ENCODE measurements at regions not wholly inside any gene's neighbourhood (a gene's known extent, or its start where the extent isn't known, plus 50 kb on each side); places are given as distances from the start of the nearest gene placed in this dataset.

DNA sequence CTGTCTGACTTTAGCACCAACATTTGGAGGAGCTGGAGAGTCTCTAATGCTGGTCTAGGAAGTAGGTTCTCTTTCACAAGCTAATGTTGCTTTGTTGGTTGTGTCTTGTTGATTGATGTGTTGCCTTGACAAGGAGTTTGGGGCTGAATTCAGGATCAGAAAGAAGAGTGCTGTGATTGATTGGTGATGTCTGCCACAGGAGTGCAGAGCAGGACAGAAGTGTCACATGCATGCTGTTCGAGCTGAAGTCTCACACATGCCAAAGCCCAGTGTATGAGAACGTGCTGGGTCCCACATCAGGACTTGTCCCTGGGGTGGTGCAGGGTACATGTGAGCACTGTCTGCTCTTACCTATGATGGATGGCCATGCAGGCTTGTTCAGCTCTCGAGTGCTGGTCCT is 694.4 kb downstream of the MATN1 start:
- no peak for TF ChIP-seq CTCF (IDR thresholded peaks at IDR 0.05; ENCODE audit: poor library complexity, severe bottlenecking)
- TF ChIP-seq EZH2 (IDR thresholded peaks at IDR 0.05; ENCODE audit: borderline replicate concordance, insufficient read depth, low read length, poor library complexity, severe bottlenecking) = no peak
- TF ChIP-seq TAF1 (IDR thresholded peaks at IDR 0.05; ENCODE audit: low read depth) = no peak
- no peak for TF ChIP-seq EP300 (conservative IDR thresholded peaks at IDR 0.05; ENCODE audit: poor library complexity, severe bottlenecking)
- no peak for TF ChIP-seq REST (IDR thresholded peaks at IDR 0.05; ENCODE audit: borderline replicate concordance)
- TF ChIP-seq POLR2AphosphoS5 (IDR thresholded peaks at IDR 0.05) = no peak

Data from neural cell (in vitro differentiated cells).